ENCODE measurements at regions not wholly inside any gene's neighbourhood (a gene's known extent, or its start where the extent isn't known, plus 50 kb on each side); places are given as distances from the start of the nearest gene placed in this dataset.

GRCh38 chr3:190716961-190717360, 145.5 kb downstream of the GMNC start:
- TF ChIP-seq CTCF (IDR thresholded peaks at IDR 0.05; ENCODE audit: low read length) (no peak), EZH2 (IDR thresholded peaks at IDR 0.05; ENCODE audit: borderline replicate concordance, low read length) (no peak)
